ENCODE measurements at regions not wholly inside any gene's neighbourhood (a gene's known extent, or its start where the extent isn't known, plus 50 kb on each side); places are given as distances from the start of the nearest gene placed in this dataset.

- H3K27me3 ChIP-seq = no peaks in the 10 kb centered on the region
- H3K36me3 ChIP-seq = no peaks in the 10 kb centered on the region
- H3K4me1 ChIP-seq = no peaks in the 10 kb centered on the region
- H3K4me3 ChIP-seq = no peak overlapping the region
- WGBS, 2 donors = 57 to 62% methylated on average over 4 of the region's 4 CpGs
- H3K27ac ChIP-seq = no peak overlapping the region
- DNase-seq (no peak), ATAC-seq (ENCODE audit: low FRiP score in 2 of 2) (peak in 1 of 2 donors; percentile 80)
- TF ChIP-seq EP300 (IDR thresholded peaks at IDR 0.05) (no peak), CTCF (IDR thresholded peaks at IDR 0.05) (no peak), POLR2AphosphoS5 (IDR thresholded peaks at IDR 0.05) (no peak)
- no peaks in the 10 kb centered on the region for H3K9me3 ChIP-seq
Measured at GRCh38 chr20:24379484-24379927, 89.9 kb upstream of the SYNDIG1 start.

DNA sequence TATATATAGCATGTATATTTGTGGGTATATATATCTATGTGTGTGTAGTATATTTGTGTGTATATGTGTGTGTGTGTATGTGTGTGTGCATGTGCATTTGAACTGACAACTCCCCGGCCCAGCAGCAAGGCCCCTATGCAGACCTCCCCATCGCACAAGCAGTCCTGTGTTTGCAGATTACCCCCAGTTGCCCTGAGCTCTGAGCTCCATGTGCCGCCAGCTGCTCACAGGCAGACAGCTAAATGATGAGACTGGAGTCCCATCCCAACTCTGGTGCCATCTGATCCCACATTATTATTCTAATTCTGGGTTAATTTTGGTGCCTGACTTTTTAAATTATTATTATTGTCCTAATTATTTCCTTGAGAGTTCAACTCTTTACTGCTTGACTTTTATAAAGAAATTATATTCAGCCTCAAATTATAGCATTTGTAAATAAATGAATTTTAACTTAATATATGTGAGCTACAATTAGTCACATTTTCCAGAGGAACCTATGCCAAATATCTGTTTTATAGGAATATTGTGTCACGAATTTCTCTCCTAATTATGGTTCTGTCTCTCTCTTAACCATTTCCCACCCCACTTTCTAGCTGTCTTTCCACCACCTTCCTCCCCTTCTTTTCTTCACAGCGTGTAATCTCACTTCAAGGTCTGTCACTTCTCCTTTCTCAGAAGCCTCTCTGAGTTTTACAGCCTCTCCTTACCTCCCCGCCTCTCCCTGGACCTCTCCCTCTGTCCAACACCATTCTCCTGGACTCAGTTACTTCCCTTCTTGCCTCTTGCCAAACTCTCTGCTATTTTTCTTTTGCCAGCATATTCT, 90.6 kb upstream of the SYNDIG1 start:
- Histone ChIP-seq H3K4me3 (no peak overlapping the region), H3K4me1 (no peaks in the 10 kb centered on the region), H3K9me3 (no peaks in the 10 kb centered on the region), H3K27ac (no peak overlapping the region), H3K27me3 (no peaks in the 10 kb centered on the region), H3K36me3 (no peaks in the 10 kb centered on the region)
- 53 to 67% methylated on average over 6 of the region's 6 CpGs for WGBS, 2 donors
- peak in 1 of 2 donors; percentile 7 for ATAC-seq (ENCODE audit: low FRiP score in 2 of 2)
- TF ChIP-seq EP300 (IDR thresholded peaks at IDR 0.05) (no peak), POLR2A (IDR thresholded peaks at IDR 0.05) (no peak), POLR2AphosphoS5 (IDR thresholded peaks at IDR 0.05) (no peak), CTCF (IDR thresholded peaks at IDR 0.05) (no peak)
- DNase-seq = no peak

DNA sequence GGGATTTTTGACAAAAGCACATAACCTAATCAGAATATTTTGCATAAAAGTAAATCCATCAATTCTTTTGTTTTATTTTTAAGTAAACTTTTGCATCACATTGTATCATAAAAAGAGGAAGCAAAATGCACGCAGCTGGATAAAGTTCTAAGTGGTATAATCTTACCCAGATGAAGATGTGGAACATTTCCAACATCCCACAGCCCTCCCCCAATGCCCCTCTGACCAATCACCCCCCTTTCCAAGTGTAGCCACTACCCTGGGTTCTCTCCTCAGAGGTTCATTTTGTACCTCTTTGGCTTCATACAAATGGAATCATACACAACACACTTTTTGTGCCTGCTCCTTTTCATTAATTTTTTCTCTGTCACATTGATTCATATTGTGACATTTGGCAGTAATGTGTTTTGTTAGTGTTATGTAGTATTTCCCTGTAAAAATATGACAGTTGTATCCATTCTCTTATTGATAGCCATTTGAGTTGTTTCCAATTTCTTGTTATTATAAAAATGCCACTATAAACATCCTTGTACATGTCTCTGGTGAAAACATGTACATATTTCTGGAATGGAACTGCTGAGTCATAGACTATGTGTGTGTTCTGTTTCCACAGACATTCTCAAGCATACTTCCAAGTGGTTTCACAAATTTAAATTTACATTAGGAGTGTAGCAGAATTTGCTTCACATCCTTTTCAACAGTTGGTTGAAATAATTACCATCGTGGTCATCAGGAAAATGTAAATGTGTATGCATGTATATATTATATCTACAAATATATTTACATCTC, 92.9 kb upstream of the SYNDIG1 start:
- WGBS, 2 donors = 4 to 22% methylated on average over 2 of the region's 2 CpGs
- H3K4me3 ChIP-seq = no peak overlapping the region
- H3K27me3 ChIP-seq = no peaks in the 10 kb centered on the region
- no peak for TF ChIP-seq POLR2A (IDR thresholded peaks at IDR 0.05)
- TF ChIP-seq POLR2AphosphoS5 (IDR thresholded peaks at IDR 0.05) = no peak
- no peak for TF ChIP-seq EP300 (IDR thresholded peaks at IDR 0.05)
- no peak for TF ChIP-seq CTCF (IDR thresholded peaks at IDR 0.05)
- H3K27ac ChIP-seq = no peak overlapping the region
- H3K4me1 ChIP-seq = no peaks in the 10 kb centered on the region
- DNase-seq (no peak), ATAC-seq (ENCODE audit: low FRiP score in 2 of 2) (no peak)
- H3K36me3 ChIP-seq = no peaks in the 10 kb centered on the region
- no peaks in the 10 kb centered on the region for H3K9me3 ChIP-seq

GRCh38 chr20:24373372-24373771, 96.1 kb upstream of the SYNDIG1 start:
- ATAC-seq (ENCODE audit: low FRiP score in 2 of 2) = no peak
- Histone ChIP-seq H3K9me3 (no peaks in the 10 kb centered on the region), H3K27me3 (no peaks in the 10 kb centered on the region), H3K27ac (no peak overlapping the region), H3K4me3 (no peak overlapping the region), H3K36me3 (no peaks in the 10 kb centered on the region), H3K4me1 (no peaks in the 10 kb centered on the region)
- no peak for DNase-seq
- WGBS, 2 donors = 93 to 95% methylated on average over 3 of the region's 3 CpGs
- TF ChIP-seq POLR2A (IDR thresholded peaks at IDR 0.05) = no peak
- no peak for TF ChIP-seq EP300 (IDR thresholded peaks at IDR 0.05)
- TF ChIP-seq POLR2AphosphoS5 (IDR thresholded peaks at IDR 0.05) = no peak
- no peak for TF ChIP-seq CTCF (IDR thresholded peaks at IDR 0.05)

Data from upper lobe of left lung (tissue), 6 donors.